ENCODE measurements at regions not wholly inside any gene's neighbourhood (a gene's known extent, or its start where the extent isn't known, plus 50 kb on each side); places are given as distances from the start of the nearest gene placed in this dataset.
"Not testable (repeated sequence)": the region's sequence is repeated elsewhere in the genome, so short reads cannot be mapped to it uniquely, and the experiment has no call there.

DNA sequence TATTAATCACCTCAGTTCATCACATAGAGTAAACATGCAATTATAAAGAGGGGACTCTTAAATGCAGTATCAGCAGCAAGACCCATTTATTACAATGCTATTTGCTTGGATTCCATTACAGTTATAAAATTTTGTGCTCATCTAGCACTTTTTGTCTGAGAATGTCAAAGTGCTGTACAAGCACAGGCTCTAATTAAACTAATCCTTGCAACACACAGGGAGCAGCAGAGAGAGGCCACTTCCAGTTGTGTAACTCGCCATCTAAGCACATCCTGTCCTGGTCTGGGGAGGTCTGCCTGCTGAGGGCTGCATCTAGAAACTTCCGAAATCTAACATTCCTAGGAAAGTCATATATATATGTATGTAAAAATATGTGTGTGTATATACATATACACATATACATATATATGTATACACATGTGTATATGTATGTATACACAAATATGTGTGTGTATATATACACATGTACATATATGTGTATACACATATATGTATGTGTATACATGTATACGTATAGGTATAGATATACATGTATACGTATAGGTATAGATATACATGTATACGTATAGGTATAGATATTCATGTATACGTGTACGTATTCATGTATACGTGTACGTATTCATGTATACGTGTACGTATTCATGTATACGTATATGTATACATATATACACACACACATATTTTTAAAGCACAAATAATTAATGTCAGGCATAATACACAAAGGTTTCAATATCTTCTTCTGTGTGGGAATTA, 136.4 kb upstream of the JARID2 start:
- DNase-seq (no peak), ATAC-seq (no peak)
- TF ChIP-seq, protein P1, sequence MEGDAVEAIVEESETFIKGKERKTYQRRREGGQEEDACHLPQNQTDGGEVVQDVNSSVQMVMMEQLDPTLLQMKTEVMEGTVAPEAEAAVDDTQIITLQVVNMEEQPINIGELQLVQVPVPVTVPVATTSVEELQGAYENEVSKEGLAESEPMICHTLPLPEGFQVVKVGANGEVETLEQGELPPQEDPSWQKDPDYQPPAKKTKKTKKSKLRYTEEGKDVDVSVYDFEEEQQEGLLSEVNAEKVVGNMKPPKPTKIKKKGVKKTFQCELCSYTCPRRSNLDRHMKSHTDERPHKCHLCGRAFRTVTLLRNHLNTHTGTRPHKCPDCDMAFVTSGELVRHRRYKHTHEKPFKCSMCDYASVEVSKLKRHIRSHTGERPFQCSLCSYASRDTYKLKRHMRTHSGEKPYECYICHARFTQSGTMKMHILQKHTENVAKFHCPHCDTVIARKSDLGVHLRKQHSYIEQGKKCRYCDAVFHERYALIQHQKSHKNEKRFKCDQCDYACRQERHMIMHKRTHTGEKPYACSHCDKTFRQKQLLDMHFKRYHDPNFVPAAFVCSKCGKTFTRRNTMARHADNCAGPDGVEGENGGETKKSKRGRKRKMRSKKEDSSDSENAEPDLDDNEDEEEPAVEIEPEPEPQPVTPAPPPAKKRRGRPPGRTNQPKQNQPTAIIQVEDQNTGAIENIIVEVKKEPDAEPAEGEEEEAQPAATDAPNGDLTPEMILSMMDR (IDR thresholded peaks at IDR 0.05), result no peak

DNA sequence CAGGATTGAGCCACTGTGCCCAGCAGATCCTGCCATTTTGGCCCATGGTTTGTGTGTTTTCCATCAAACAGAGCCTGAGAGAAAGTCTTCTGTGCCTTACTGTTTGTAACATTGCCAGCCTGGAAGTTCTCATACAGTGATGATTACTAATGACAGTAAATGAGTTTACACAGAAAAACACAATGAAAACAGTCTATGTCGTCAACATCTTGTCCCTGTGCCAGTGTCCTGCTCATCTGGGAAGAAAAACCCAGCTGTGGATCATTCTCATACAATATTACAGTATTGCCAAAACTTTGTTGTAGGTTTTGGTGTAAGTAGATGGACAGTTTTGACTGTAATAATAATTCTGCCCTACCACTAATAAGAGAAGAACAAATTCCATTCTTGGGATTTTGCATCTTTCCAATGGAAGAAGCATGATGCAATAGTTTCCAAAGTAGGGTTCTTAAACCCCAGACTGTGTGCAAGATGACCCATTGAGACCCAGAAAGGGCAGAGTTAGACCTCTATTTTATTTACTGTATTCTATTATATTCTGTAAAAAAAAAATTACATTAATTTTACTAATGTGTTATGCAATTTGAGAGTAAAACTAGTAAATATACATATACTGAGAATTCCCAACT, 135.0 kb upstream of the JARID2 start:
- DNase-seq (no peak), ATAC-seq (no peak)
- 37 to 52% (median 41%) methylated on average over 1 of the region's 1 CpG for WGBS, 3 donors
- Histone ChIP-seq H3K4me1 (no peaks in the 10 kb centered on the region), H3K9me3 (peaks cover under 1% of the 10 kb centered on the region), H3K36me3 (ENCODE audit: insufficient read depth in 1 of 2, low read depth in 1 of 2) (no peaks in the 10 kb centered on the region), H3K4me3 (no peak overlapping the region), H3K27ac (no peak overlapping the region), H3K27me3 (ENCODE audit: insufficient read depth in 3 of 3, low read length in 2 of 3) (no peaks in the 10 kb centered on the region)
- intact Hi-C loops (cut with DNase I), result no loop called here
- TF ChIP-seq, protein P1 (IDR thresholded peaks at IDR 0.05), result no peak

More for the DNA sequence above, 136.4 kb upstream of the JARID2 start:
- no peaks in the 10 kb centered on the region for H3K27me3 ChIP-seq (ENCODE audit: insufficient read depth in 3 of 3, low read length in 2 of 3)
- H3K27ac ChIP-seq, result no peak overlapping the region
- peaks cover 5% of the 10 kb centered on the region for H3K9me3 ChIP-seq
- H3K4me1 ChIP-seq, result no peaks in the 10 kb centered on the region
- WGBS, 3 donors, result 86 to 91% (median 90%) methylated on average over 12 of the region's 12 CpGs
- intact Hi-C loops (cut with DNase I), result no loop called here
- H3K36me3 ChIP-seq (ENCODE audit: insufficient read depth in 1 of 2, low read depth in 1 of 2), result no peaks in the 10 kb centered on the region
- H3K4me3 ChIP-seq, result no peak overlapping the region

DNA sequence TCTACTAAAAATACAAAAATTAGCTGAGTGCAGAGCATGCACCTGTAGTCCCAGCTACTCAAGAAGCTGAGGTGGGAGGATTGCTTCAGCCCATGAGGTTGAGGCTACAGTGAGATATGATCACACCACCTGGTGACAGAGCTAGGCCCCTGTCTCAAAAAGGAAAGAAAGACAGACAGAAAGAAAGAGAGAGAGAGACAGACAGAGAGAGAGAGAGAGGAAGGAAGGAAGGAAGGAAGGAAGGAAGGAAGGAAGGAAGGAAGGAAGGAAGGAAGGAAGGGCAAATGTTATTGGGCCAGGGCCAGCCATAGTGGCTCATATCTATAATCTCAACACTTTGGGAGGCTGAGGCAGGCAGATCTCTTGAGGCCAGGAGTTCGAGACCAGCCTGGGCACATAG, 134.3 kb upstream of the JARID2 start:
- DNase-seq; intact Hi-C loops (cut with DNase I); H3K9me3 ChIP-seq; H3K36me3 ChIP-seq (ENCODE audit: insufficient read depth in 1 of 2, low read depth in 1 of 2); ATAC-seq; H3K4me1 ChIP-seq; H3K27me3 ChIP-seq (ENCODE audit: insufficient read depth in 3 of 3, low read length in 2 of 3); H3K4me3 ChIP-seq; H3K27ac ChIP-seq: not testable (repeated sequence)
- 79 to 93% (median 81%) methylated on average over 1 of the region's 1 CpG for WGBS, 3 donors

DNA sequence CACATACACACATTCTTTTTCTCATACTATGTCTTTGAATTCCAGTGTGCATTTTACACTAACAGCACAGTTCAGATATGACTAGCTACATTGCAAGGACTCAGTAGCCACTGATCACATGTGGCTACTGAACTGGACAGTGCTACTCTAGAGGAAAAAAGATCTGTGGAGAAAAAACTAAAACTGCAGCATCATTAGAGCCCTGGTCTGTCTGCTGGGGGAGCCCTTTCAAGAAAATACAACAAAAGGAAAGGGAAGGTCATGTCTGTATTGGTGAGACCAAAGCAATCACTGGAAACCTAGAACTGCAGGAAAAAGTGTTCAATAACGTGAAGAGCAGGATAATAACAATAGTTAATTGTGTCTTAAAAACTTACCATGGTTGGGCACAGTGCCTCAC, 132.3 kb upstream of the JARID2 start:
- DNase-seq (no peak), ATAC-seq (no peak)
- 63 to 82% (median 75%) methylated on average over 1 of the region's 1 CpG for WGBS, 3 donors
- H3K4me1 ChIP-seq, result no peaks in the 10 kb centered on the region
- no peak overlapping the region for H3K27ac ChIP-seq
- H3K4me3 ChIP-seq, result no peak overlapping the region
- TF ChIP-seq, protein P1 (IDR thresholded peaks at IDR 0.05), result no peak
- H3K36me3 ChIP-seq (ENCODE audit: insufficient read depth in 1 of 2, low read depth in 1 of 2), result no peaks in the 10 kb centered on the region
- intact Hi-C loops (cut with DNase I), result no loop called here
- no peaks in the 10 kb centered on the region for H3K9me3 ChIP-seq
- no peaks in the 10 kb centered on the region for H3K27me3 ChIP-seq (ENCODE audit: insufficient read depth in 3 of 3, low read length in 2 of 3)

DNA sequence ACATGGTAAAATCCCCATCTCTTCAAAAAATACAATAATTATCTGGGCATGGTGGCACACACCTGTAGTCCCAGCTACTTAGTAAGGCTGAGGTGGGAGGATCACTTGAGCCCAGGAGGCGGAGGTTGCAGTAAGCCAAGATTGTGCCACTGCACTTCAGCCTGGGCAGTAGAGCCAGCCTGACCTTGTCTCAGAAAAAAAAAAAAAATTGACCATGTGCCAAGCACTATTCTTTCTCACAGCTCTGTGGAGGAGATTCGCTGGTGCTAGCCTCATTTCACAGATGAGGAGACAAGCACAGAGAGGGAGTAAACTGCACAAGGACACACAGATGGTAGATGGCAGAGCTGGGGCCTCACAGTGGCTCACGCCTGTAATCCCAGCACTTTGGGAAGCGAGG, 131.8 kb upstream of the JARID2 start:
- no peaks in the 10 kb centered on the region for H3K4me1 ChIP-seq
- ATAC-seq (peak in 1 of 4 donors; percentile 30), DNase-seq (no peak)
- no peak overlapping the region for H3K27ac ChIP-seq
- H3K27me3 ChIP-seq (ENCODE audit: insufficient read depth in 3 of 3, low read length in 2 of 3), result no peaks in the 10 kb centered on the region
- no peaks in the 10 kb centered on the region for H3K9me3 ChIP-seq
- intact Hi-C loops (cut with DNase I), result no loop called here
- no peaks in the 10 kb centered on the region for H3K36me3 ChIP-seq (ENCODE audit: insufficient read depth in 1 of 2, low read depth in 1 of 2)
- 66 to 85% (median 69%) methylated on average over 4 of the region's 4 CpGs for WGBS, 3 donors
- no peak overlapping the region for H3K4me3 ChIP-seq
- TF ChIP-seq, protein P1 (IDR thresholded peaks at IDR 0.05), result no peak
